ENCODE measurements at regions not wholly inside any gene's neighbourhood (a gene's known extent, or its start where the extent isn't known, plus 50 kb on each side); places are given as distances from the start of the nearest gene placed in this dataset.
A peak's percentile ranks its signal among the peaks of the same experiment; 100 is the strongest.

- no peak for DNase-seq
These were observed 126.9 kb downstream of the SETD4 start for GRCh38 chr21:35933466-35933865.

- peak; percentile 41 for DNase-seq
These were observed 128.0 kb downstream of the SETD4 start for GRCh38 chr21:35932232-35932911.

GRCh38 chr21:35929901-35930300 lies 130.4 kb downstream of the SETD4 start:
- DNase-seq: no peak

GRCh38 chr21:35927262-35927661 lies 133.1 kb downstream of the SETD4 start:
- peak; percentile 94 for DNase-seq

- no peak for DNase-seq
These were observed 134.2 kb downstream of the SETD4 start for GRCh38 chr21:35926003-35926740.

GRCh38 chr21:35925497-35925896 lies 134.8 kb downstream of the SETD4 start:
- DNase-seq: no peak

GRCh38 chr21:35924714-35925301 lies 135.5 kb downstream of the SETD4 start:
- DNase-seq: no peak

GRCh38 chr21:35923971-35924370 lies 136.4 kb downstream of the SETD4 start:
- DNase-seq: no peak

- DNase-seq: no peak
These were observed 137.7 kb downstream of the SETD4 start for GRCh38 chr21:35922618-35923017.

- DNase-seq: no peak
These were observed 138.9 kb downstream of the SETD4 start for GRCh38 chr21:35921471-35921870.

GRCh38 chr21:35920436-35920835 lies 139.9 kb downstream of the SETD4 start:
- no peak for DNase-seq

- DNase-seq: no peak
These were observed 145.3 kb downstream of the SETD4 start for GRCh38 chr21:35915030-35915429.

GRCh38 chr21:35911412-35912191 lies 148.7 kb downstream of the SETD4 start:
- no peak for DNase-seq

- DNase-seq: no peak
These were observed 150.7 kb downstream of the SETD4 start for GRCh38 chr21:35909456-35910223.

GRCh38 chr21:35908311-35909078 lies 151.8 kb downstream of the SETD4 start:
- no peak for DNase-seq

- no peak for DNase-seq
These were observed 153.7 kb downstream of the SETD4 start for GRCh38 chr21:35906586-35906985.

- no peak for DNase-seq
These were observed 154.4 kb downstream of the SETD4 start for GRCh38 chr21:35905963-35906345.

GRCh38 chr21:35905096-35905962 lies 155.0 kb downstream of the SETD4 start:
- no peak for DNase-seq

- peak; percentile 82 for DNase-seq
These were observed 159.8 kb downstream of the SETD4 start for GRCh38 chr21:35900539-35900938.

GRCh38 chr21:35896060-35896459 lies 164.3 kb downstream of the SETD4 start:
- DNase-seq: no peak

GRCh38 chr21:35895598-35895997 lies 164.7 kb downstream of the SETD4 start:
- no peak for DNase-seq

Data from NCI-H1105 treated with DMSO at 0.1 percent for 48 hours (cell line).